Stimulated activated CD4-positive, alpha-beta T cell treated with anti-CD3 and anti-CD28 coated beads, Interleukin-1b, Interleukin-23, amount 100 ng/mL, for 4 hours (primary cell): ENCODE measurements at regions not wholly inside any gene's neighbourhood (a gene's known extent, or its start where the extent isn't known, plus 50 kb on each side); places are given as distances from the start of the nearest gene placed in this dataset.

Experiments
- DNase-seq, 2 donors: peaks; one replicate each; pipeline ENCODE4 v3.0.0-alpha.2; 2020; ENCODE audit warnings: low read depth in 2 of 2

GRCh38 chr15:70265986-70266385, 168.3 kb upstream of the TLE3 start:
- no peak for DNase-seq

DNA sequence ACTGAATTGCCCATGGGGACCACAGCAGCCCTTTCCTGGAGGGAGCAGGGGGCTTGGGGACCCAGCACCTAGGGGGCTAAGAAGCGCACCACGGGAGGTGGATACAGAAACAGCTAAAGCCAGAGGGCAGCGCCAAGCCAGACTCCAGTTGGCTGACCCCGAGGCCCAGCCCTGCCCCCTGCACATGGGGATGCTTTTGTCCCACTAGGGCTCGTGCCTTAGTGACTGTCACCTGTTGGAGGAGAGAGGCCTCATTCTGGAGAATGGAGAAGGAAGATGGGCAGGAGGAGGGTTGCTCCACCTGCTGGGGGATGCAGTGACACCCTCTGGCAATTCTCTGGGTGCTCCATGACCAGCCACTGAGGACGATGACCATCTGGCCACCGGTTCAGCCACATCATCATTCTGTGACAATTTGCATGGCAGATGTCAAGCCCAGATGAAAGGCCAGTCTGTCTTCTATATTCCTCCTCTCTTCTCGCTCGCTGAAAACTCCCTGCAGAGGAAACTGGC, 167.8 kb upstream of the TLE3 start:
- no peak for DNase-seq

- DNase-seq = no peak
Observed at GRCh38 chr15:70264738-70265465, 167.2 kb upstream of the TLE3 start.

GRCh38 chr15:70264014-70264582, 166.4 kb upstream of the TLE3 start:
- no peak for DNase-seq

- no peak for DNase-seq
Observed at GRCh38 chr15:70262591-70263274, 165.0 kb upstream of the TLE3 start.

DNA sequence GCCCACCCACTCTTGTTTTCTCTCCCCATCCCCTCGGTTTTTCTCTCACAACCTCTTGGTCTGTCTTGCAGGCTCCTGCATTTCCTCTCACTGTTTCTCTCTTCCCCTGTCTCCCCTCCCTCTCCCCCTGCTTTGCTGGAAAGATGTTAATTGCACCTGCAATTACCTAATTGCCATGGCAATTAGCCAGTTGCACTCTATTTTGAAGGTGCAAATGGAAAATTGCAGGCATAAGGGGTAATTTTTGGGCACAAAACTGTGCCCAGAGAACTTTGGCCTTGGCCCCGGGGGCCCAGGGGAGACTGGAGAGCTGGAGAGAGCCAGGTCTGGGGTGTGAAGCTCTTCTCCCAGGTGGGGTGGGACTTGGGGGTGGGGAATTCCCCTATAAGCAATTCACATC, 164.5 kb upstream of the TLE3 start:
- DNase-seq = no peak

DNA sequence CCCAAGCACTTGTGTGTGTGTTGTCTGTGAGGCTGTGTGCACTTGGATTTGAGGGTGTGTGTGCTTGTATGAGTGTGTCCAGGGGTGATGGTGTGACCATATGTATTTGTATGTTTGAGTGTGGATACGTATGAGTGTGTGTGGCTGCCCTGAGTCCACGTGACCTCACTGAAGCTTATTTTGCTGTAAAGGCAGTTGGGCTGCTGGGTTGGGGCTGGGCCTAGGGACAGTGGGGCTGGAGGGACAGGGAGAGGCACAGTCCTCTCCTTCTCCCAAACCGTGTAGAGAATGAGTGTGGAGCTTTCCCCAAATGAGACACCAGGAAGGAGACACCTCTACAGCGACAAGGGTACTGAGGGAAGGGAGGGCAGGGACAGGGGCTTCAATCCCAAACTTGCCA, 163.4 kb upstream of the TLE3 start:
- no peak for DNase-seq

- DNase-seq = no peak
Observed at GRCh38 chr15:70260580-70260979, 162.9 kb upstream of the TLE3 start.

GRCh38 chr15:70259640-70260508, 162.2 kb upstream of the TLE3 start:
- no peak for DNase-seq

- peak in 1 of 2 donors; percentile 33 for DNase-seq
Observed at GRCh38 chr15:70259028-70259424, 161.3 kb upstream of the TLE3 start.

GRCh38 chr15:70258369-70259027, 160.8 kb upstream of the TLE3 start:
- DNase-seq = peak; percentile 46 to 48

DNA sequence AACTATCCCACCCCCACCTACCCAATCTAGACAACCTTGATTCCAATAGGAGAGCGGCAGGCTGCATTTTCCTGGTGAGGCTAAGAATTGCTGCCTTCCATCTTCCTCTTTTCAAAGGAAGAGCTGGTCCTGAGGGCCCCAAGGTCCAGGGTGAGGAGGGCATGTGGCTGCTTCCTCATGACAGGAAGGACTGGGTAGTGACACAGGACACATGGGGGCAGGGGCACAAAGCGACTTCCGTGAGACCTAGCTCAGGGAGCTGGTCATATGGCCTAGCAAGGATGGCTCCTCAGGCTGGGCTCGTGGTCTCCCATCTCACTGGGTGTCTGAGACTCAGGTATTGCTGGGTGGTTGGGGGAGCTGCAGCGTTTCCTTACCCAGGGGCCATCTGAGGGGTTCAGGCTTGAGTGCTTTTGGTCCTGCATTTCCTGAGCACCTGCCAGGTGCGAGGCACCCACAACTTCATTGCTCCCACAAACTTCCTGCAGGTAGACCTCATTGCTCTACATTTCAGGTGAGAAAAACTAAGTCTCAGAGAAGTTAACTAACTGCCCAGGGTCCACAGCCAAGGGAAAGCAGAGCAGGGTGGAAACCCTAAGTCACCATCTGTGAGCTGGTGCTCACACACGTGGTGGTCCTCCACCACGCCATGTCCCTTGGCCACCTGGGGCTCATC, 160.0 kb upstream of the TLE3 start:
- no peak for DNase-seq

- no peak for DNase-seq
Observed at GRCh38 chr15:70257047-70257446, 159.3 kb upstream of the TLE3 start.

- no peak for DNase-seq
Observed at GRCh38 chr15:70254311-70254869, 156.7 kb upstream of the TLE3 start.

- DNase-seq = no peak
Observed at GRCh38 chr15:70253461-70254156, 155.9 kb upstream of the TLE3 start.

DNA sequence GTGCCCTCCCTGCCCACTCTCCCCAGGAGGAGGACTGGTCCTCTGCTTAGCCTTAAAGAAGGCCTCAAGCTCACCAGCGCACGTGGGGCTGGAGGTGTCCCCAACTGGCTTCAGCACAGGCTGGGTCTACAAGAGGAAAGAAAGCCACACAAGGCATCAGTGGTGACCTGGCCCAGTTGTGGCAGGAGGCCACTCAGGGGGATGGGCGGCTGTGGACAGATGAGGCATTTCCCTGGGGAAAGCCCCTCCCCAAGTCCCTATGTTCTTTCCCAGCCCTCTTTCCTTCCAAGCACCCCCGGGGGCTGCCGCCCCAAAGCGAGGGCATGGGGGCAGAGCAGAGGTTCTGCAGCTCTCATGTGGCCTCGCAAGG, 155.2 kb upstream of the TLE3 start:
- no peak for DNase-seq

GRCh38 chr15:70252056-70252950, 154.6 kb upstream of the TLE3 start:
- no peak for DNase-seq

GRCh38 chr15:70251246-70251990, 153.7 kb upstream of the TLE3 start:
- DNase-seq = no peak
